ENCODE measurements at regions not wholly inside any gene's neighbourhood (a gene's known extent, or its start where the extent isn't known, plus 50 kb on each side); places are given as distances from the start of the nearest gene placed in this dataset.
"Not testable (repeated sequence)": the region's sequence is repeated elsewhere in the genome, so short reads cannot be mapped to it uniquely, and the experiment has no call there.

DNA sequence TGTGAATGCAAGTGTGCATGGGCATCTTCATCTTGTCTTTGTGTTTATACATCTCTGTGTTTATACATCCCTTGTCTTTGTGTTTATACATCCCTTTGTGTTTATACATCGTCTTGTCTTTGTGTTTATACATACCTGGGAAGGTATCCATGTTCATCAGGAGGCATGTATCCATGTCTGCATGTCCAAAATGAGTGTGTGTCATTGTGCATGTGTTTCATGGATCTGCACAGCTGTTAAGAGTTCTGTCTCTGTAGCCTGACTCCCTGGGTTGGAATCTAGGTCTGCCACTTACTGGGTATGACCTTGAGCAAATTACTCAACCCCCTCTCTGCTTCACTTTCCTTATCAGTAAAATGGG, 50.1 kb upstream of the SIRPA start:
- DNase-seq = no peak

DNA sequence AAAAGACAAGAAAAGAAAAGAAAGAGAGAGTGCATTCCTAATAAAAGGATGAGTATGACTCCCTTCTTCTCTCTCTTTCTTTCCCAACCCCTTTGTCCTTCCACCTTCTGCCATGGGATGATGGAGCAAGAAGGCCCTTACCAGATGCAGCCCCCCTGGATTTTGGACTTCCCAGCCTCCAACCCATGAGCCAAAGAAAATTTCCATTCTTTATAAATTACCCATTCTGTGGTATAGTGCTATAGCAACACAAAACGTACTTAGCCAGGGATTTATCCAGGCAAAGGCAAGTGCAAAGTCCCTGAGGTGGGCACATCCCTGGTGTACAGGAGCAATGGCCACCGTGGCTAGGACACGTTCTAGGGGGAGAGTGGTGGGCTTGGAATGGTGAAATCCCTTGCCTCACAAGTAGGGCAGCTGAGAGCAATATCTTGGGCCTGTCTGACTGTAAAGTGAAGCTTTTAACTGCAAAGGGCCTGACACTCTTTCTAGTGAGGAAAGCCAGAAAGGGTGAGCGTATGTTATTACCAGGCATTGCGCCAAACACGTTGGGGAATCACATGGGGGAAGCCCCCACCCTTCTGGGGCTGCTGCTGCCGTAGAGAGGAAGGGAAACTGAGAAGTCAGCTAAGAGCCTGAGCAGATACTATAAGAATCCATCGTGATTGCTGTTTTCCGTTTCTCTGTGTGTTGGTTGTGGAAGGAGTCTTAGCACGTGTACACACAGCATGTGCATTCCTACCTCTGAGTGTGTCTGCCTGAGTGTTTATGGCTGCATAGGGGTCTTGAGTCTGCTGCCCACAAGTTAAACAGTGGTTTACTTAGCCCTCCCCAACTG, 50.7 kb upstream of the SIRPA start:
- peak; percentile 15 for DNase-seq

DNA sequence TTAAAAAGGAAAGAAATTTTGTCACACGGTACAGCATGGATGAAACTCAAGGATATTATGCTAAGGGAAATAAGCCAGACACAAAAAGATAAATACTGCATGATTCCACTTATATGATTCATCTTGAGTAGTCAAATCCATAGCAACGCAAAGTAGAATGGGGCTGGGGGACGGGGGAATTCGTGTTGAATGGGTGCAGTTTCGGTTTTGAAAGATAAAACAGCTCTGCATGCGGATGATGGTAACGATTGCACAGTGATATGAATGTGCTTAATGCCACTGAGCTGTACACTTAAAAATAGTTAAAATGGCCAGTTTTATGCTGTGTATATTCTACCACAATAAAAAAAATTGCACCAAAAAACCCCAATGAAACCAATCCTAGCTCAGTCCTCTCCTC, 52.9 kb upstream of the SIRPA start:
- DNase-seq = no peak

DNA sequence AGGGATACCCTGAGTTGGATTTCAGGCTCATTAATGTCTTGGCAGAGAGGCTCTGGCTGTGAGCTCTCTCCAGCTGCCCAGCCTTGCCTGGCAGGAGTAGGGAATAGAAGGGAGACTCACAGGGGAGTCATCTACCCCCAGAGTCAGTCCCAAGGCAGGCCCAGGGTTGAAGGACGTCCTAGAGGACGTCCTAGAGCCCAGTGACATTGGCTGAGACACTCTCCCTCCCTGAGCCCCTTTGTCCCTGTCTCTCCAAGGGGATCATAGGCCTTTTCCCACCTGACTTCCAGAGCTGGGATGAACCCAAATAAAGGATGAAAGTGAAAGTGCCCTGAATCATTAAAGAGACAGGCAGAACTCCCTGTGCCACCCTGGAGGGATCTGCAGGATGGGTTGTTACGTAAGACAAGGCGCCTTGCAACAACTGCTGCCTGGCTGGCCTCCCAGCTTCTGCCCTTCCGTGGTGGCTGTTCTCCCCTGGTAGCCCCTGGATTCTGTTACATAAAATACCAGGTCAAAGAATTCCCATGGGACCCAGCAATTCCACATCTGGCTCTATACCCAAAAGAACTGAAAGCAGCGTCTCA, 53.6 kb upstream of the SIRPA start:
- DNase-seq = no peak

DNA sequence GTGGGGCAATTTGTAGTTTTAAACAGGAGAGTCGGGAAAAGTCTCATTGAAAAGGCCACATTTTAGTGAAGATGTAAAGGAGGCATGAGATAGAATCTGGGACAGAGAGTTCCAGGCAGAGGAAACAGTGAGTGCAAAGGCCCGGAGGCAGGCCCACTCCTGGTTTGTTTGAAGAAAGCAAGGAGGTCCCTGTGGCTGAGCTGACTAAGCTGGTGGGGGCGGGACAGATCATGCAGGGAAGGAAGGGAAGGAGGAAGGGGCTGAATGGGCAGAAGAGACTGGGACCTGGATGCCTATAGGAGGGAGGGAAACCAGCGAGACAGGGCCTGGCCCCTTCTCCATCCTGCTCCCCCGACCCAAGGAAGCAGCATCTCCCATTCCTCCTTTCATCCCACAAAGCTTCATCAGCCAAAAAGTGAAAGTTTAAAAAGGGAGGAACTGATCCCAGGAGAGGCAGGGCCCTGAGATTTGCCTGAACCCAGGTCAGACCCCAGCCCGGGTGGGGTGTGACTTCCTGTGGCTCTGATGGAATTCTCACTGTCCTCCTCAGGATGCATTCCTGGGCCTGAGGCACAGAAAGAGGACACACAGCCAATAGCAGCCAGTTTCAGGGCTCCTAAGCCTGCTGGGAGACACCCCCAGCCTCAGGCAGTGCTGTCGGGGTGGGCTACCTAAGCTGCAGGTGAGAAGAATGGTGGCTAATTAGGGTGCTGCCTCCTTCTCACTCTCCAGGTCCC, 54.2 kb upstream of the SIRPA start:
- no peak for DNase-seq

DNA sequence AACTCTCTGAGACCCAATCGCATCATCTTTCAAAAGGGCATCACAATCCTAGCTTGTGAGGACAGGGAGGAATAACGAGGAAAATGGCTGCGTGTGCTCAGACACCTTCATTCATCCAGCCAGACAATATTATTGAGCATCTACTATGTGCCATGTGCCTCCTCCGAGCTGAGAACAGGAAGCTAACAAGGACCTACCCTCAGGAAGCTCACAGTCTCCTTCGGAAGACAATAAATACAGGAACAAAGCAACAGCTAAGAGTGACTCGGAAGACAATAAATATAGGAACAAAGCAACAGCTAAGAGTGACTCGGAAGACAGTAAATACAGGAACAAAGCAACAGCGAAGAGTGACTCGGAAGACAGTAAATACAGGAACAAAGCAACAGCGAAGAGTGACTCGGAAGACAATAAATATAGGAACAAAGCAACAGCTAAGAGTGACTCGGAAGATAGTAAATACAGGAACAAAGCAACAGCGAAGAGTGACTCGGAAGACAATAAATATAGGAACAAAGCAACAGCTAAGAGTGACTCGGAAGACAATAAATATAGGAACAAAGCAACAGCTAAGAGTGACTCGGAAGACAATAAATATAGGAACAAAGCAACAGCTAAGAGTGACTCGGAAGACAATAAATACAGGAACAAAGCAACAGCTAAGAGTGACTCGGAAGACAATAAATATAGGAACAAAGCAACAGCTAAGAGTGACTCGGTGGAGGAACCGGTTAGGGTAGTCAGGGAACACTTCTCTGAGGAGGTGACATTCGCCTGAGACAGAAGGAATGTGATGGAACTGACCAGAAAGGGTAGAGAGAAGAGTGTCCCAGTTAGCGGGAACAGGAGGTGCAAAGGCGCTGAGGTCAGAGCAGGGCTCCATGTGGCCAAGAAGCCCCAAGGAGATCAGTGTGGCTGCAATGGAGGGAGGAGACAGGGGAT, 55.6 kb upstream of the SIRPA start:
- not testable (repeated sequence) for DNase-seq

DNA sequence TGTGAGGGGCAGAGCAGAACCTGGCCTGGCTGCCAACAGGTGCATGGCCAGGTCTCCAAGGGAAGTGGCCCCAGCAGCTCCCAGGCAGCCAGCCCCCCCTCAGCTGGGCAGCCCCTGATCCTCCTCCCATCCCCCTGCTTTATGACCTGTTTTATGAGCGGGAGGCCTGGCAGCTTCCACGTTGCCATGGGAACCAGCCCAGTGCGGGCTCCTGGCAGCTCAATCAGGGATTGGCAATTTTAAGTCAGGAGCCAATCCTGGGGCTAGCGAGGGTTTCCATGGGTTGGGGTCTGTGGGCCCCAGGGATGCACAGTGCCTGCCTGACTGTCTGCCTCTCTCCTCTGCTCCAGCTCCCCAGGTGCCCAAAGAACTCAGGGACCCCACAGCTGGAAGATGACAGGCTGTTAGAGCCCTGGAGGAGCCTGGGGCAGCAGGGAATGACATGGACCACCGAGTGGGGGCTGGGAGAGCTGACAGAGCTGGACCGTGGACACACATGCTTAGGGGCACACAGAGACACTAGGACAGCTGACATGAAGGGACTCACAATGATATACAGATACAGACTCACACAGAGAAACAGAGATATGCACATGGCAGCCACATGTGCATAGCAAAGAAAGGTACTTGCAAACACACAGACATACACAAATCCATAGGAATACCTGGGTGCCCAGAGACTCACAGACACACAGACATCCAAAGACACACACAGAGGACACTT, 56.5 kb upstream of the SIRPA start:
- DNase-seq = no peak

DNA sequence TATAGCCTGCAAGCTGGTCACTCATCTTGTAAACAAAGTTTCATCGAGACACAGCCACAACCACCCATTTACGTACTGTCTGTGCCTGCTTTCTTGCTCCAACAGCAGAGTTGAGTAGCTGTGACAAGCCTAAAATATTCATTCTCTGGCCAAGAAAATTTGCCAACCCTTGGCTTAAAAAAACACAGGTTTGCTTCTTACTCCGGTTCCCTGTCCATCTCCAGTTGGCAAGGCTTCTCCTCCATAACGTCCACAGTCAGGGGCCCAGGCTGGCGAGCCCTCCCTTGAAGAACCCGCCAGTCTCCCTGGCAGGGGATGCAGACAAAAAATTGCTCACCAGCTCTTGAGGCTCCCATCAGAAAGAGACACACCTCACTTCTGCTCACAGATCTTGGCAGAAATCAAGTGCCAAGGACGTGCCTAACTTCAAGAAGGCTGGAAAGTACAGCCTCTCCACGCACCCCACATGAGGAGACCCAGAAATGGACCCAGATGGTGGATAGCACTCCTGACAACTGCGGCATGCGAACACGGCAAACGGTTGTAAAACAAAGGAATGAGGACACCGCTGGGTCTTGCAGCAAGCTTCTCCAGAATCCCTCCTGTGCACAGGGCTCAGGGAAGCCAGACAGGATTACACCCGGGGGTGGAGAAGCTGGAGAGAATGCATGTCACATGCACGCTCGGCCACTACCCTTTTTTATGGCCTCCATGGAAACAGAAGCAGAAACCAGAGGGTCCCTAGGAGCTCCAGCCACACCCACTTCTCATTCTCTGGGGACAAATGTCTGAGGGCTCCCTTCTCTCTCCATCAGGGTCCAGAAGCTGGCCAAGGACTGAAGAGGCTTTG, 59.8 kb upstream of the SIRPA start:
- no peak for DNase-seq

DNA sequence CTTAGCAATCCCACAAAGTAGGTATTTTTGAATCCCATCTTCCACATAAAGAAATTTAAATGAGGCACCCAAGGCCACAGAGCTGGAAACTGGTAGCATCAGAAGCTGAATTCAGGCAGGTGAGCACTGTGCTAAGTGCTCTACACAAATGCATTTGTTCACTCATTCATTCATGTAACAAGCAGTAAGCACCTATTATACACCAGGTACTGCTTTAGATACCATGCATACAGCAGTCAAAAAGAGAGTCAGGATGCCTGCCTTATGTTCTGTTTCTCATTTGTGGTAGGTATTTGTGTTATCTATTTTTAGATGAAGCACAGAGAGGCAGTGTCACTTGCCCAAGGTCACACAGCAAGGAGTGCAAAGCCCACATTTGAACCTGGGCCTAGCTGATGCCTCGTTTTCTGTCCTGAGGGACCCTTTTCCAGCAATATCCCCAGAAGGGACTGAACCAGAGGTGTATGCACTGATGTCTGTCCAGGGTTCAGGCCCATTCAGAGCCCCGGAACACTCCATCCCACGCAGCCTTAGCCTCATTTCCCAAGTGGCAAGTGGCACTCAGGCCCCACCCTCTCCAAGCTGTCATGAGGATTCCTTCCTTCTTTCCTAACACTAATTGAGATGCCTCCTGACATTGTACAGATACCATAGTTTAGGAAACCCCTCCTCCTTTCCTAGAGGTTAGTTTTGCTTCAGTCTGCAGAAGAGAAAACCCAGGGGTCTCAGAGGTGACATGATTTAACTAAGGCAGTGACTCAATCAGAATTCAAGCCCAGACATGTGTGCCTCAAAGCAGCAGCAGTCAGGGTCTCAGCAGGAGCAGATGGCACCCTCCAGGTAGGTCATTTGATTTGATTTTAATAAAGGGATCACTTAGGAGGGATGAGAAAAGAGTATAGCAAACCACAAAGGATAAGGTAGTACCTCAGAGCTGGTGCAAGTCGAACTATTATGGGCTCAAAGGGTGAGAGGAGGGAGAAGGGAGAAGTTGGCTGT, 61.2 kb upstream of the SIRPA start:
- DNase-seq = no peak

DNA sequence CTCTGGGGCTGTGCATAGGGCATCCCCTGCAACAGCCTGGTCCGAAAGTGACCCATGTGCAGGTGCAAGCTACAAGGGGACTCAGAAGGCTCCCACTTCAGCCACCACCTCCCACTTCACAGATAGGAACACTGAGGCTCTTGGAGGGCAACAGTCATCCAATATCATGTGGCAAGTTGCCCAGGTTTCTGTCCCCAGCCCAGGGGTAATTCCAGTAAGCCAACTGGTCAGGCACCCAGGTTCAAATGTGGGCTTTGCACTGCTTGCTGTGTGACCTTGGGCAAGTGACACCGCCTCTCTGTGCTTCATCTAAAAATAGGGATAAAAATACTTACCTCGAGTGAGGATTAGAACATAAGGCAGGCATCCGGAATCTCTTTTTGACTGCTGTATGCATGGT, 62.0 kb upstream of the SIRPA start:
- no peak for DNase-seq

DNA sequence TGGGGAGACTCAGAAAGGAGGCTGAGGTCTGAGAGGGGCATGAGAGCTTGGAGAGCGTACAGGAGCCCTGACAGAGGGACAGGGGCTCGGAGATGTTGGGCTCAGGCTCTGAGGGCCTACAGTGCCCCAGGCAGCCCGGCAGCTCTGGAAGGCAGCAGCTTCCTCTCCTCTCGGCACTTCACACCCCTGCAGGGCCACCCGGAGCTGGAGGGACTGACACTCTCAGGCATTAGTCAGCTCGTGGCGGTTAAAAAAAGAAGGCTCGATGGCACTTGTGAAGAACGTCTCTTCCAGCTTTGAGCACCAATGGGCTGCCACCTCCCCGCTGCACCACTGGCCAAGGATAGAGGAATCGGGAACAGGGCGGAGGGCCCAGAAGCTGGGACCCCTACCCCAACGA, 62.6 kb upstream of the SIRPA start:
- DNase-seq = no peak

DNA sequence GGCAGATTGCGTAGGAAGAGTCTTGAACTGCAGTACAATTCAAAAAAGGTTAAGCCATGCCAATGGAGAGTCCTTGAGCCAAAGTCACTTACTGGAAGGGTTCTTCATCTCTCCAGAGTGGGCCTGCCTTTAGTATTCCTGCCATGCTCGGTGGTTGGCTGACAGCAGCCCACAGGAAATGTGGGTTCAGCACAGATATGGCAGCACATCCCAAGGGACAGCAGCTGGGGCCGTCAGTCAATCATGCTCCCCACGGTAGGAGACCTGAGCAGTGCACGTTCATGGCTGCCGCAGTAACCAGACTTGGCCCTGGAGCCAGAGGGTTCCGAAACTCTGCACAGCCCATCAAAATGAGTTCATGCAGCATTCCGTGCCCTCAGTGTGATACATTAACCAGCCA, 63.6 kb upstream of the SIRPA start:
- no peak for DNase-seq

DNA sequence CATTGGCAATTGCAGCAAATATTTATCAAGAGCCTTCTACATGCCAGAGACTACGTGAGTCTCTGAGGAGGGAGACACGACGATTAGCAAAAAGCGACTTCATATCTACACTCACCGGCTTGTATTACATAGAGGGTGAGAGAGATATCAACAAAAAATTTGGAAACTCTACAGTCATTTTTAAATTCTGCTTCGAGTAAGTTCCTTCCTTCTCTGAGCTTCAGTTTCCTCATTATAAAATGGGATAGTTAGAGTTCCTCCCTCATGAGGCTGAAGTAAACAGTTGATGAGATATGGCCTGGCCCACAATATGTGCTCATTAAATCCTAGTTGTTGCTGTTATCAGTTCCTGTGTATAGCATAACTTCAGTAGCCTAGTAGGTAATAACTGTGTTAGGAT, 64.1 kb upstream of the SIRPA start:
- no peak for DNase-seq

DNA sequence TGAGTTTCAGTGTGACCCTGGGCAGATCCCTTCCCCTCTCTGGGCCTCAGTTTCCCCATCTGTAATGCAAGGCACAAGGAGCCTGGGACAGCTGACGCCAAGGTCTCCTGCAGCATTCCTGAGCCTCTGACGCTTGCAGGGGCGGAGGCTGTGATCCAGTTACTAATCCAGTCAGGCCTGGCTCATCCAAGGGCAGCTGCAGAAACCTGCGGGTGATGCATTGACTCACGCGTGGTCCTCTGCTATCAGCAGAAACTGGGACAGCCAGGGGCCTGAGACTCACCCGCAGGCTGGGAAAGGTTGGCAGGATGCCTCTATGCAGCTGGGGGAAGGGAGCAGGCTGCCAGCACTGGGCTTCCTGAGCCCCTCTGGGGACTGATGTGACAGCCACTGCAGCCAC, 65.0 kb upstream of the SIRPA start:
- DNase-seq = no peak

DNA sequence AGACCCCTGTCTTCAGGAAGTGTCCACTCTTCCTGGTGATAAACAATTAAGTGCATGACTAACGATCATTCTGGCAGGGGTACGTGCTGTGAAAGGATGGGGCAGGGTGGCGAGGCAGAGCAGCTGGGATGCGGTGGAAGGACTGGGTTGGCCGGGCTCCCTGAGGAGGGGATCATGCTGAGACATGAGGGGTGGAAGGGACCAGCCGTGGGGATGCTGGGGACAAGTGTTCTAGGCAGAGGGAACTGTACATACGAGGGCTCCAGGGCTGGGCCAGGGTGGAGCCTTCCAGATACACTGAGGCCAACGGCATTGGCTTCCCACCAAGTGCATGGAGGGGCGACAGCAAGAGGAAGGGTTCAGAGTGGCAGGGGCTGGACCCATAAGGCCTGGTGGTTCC, 65.7 kb upstream of the SIRPA start:
- no peak for DNase-seq

DNA sequence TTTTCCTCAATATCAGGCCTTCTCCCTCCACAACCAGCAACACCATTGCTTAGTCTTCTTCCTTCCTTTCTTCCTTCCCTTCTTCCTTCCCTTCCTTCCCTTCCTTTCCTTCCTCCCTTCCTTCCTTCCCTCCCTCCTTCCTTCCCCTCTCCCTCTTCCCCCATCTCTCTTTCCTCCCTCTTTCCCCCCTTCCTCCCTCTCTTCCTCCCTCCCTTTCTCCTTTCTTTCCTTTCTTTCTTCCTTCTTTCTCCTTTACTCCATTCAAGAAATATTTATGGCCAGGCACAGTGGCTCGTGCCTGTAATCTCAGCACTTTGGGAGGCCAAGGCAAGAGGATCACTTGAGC, 66.4 kb upstream of the SIRPA start:
- no peak for DNase-seq

DNA sequence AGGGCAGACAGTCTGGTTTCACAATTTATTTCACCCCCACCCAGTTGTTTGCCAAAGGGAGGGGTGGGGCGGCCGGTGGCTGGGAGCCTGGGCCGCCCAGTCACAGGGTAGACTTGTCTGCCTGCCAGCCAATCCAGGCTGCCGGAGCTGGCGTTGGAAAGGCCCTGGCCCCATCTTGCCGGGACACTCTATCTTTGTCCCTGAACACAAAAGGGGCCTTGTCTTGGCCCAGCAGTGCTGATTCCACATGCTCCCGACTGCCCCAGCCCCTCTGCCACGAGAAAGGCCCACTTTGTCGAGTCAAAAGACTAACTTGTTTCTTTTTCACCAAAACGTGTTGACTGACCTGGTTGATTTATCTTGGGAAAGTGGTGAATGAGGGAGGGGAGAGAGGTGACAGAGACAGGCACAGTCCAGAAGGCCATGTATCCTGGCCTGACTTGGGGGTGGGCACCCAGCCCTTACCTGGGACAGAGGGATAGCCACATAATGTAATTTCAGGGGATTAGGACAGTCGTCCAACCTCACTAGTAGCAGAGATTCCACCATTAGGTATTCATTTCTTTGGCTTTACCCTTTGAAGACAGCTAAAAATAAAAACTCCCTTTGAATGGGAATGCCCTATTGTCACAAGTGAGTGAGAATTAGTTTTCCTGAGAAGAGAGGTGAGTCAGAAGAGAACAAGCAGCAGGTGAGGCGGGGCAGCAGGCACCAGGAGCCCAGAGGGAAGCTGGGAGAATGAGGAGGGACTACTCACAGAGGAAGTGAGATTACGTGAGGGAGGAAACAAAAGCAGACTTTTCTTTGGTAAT, 67.0 kb upstream of the SIRPA start:
- no peak for DNase-seq

DNA sequence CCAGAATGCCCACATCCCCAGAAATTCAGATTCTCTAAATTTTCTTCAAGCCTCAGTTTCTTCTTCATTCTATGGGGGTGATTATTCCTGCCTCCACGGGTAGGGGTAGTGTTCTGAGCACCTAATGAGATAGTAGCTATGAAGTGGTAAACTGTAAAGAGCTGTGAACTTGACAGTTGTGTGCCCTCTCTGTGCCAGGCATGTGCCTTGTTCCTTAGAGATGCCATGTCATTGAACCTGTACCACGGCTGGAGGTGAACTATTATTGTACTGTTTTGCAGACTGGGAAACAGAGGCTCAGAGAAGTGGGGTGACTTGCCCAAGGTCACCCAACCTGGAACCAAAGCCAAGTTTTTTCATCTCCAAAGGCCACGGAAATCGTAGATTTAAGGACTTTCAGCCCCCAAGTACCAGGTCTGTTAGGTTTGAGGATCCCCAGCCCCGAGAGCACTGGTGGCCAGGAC, 67.7 kb upstream of the SIRPA start:
- DNase-seq = no peak

DNA sequence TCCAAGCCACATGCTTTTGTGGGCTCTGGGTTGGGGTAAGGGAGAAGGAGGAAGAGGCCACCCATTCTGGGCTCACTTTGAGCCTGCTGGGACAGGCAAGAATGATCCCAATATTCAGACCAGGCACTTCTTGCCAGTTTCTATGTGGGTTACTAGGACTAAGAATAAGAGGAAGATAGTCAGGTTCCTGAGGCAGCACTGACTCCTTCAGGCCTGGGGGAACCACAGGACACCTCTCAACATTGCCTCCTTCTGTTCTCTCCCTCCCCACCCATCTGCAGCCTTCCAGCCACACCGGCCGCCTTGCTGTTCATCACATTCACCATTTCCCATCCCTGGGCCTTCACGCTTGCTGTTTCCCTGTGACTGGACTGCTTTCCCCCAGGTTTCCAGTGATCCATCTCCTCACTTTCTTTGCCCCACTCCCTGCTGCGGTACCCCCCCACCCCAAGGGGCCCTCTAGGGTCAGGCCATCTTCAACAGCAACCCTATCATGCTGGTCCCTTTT, 69.2 kb upstream of the SIRPA start:
- DNase-seq = no peak
